A549 (cell line): ENCODE measurements at regions not wholly inside any gene's neighbourhood (a gene's known extent, or its start where the extent isn't known, plus 50 kb on each side); places are given as distances from the start of the nearest gene placed in this dataset.

Experiments
- ATAC-seq, 2 experiments: fragments of 200-7000 bp in 1 of 2; fragments of >200 bp in 1 of 2; cut with Nextera tagmentation in 1 of 2; cut with Tn5 transposase in 1 of 2; 3 replicates each; pipeline versions ENCODE4 v1.8.0 to v1.9.1; 2018 to 2020; ENCODE audit warnings: mild to moderate bottlenecking in 1 of 2, moderate library complexity in 1 of 2
- CTCF ChIA-PET: fragments of 300-600 bp; sonication (Branson Sonifier 250); formaldehyde crosslinking; extraction: SDS; loops from one replicate; lab custom pipeline; 2021; ENCODE audit warnings: antibody characterized with exemption, inconsistent platforms; lab: Yijun Ruan, JAX
- POLR2A ChIA-PET: fragments of 350-600 bp; formaldehyde crosslinking; extraction: SDS; loops from one replicate; lab custom pipeline; 2021; ENCODE audit warnings: antibody characterized with exemption, inconsistent platforms; lab: Yijun Ruan, JAX
- DNase-seq, 2 experiments: peaks; one replicate each; pipeline versions ENCODE4 v3.0.0 to v3.0.0-alpha.2; 2011 to 2016; ENCODE audit warnings: low read depth in 1 of 2, low spot score in 1 of 2
- FAIRE-seq: peaks from 2 replicates; lab custom pipeline; 2011; peaks lifted over from hg19 to GRCh38; lab: Jason Lieb, UNC
- H3K27ac ChIP-seq, 2 experiments: fragments of >200 bp; sonication (Bioruptor Twin); formaldehyde crosslinking; 3 replicates each; pipeline ENCODE4 v1.5.1; 2016 to 2017
- H3K4me1 ChIP-seq: fragments of >200 bp; sonication (Bioruptor Twin); formaldehyde crosslinking; 3 replicates; pipeline ENCODE4 v1.6.1; 2016
- H3K4me2 ChIP-seq: fragments of >200 bp; sonication (Bioruptor Twin); formaldehyde crosslinking; 3 replicates; pipeline ENCODE4 v1.6.1; 2016
- H3K4me3 ChIP-seq: fragments of >200 bp; sonication (Bioruptor Twin); formaldehyde crosslinking; 3 replicates; pipeline ENCODE4 v1.5.1; 2016
- H3K9me3 ChIP-seq: fragments of >200 bp; sonication (Bioruptor Twin); formaldehyde crosslinking; 3 replicates; pipeline ENCODE4 v1.6.1; 2016
- CBX2 ChIP-seq: fragments of 200-600 bp; sonication (generic); IDR thresholded peaks from 2 replicates; pipeline ENCODE4 v1.6.1; 2016; ENCODE audit warnings: low read depth, mild to moderate bottlenecking, borderline replicate concordance
- CEBPB ChIP-seq, 2 experiments: fragments of >200 bp in 1 of 2; sonication (Bioruptor Twin) in 1 of 2; formaldehyde crosslinking in 1 of 2; IDR thresholded peaks; 2 replicates each; pipeline ENCODE4 v1.6.1; 2012 to 2016
- CHD2 ChIP-seq: fragments of 150-350 bp; IDR thresholded peaks from 2 replicates; pipeline ENCODE4 v1.6.1; 2014; ENCODE audit warnings: low read length; ENCODE audit not compliant: partially characterized antibody
- EHMT2 ChIP-seq: fragments of 200-600 bp; sonication (generic); IDR thresholded peaks from 2 replicates; pipeline ENCODE4 v1.6.1; 2016; ENCODE audit warnings: antibody characterized with exemption, low read depth, mild to moderate bottlenecking, moderate library complexity
- ESRRA ChIP-seq: fragments of 150-350 bp; IDR thresholded peaks from 2 replicates; pipeline ENCODE4 v1.6.1; 2014; ENCODE audit warnings: mild to moderate bottlenecking, low read length, borderline replicate concordance
- HDAC2 ChIP-seq: fragments of 200-600 bp; sonication (generic); IDR thresholded peaks from 2 replicates; pipeline ENCODE4 v1.6.1; 2016
- HEYL ChIP-seq: fragments of 250-450 bp; sonication (Bioruptor Pico); IDR thresholded peaks from 2 replicates; pipeline ENCODE4 v1.8.0; 2021; ENCODE audit warnings: mild to moderate bottlenecking, moderate library complexity
- HOXA7 ChIP-seq: fragments of 250-450 bp; sonication (Bioruptor Pico); IDR thresholded peaks from 2 replicates; pipeline ENCODE4 v1.5.0; 2020; ENCODE audit warnings: mild to moderate bottlenecking, moderate library complexity
- HOXB13 ChIP-seq: fragments of 250-450 bp; sonication (Bioruptor Pico); IDR thresholded peaks from 2 replicates; pipeline ENCODE4 v1.5.0; 2020; ENCODE audit warnings: low read depth, mild to moderate bottlenecking, moderate library complexity
- JUN ChIP-seq, 2 experiments: fragments of >200 bp; sonication (Bioruptor Twin); formaldehyde crosslinking; IDR thresholded peaks; 2 replicates in 1 of 2; 3 replicates in 1 of 2; pipeline ENCODE4 v1.6.1; 2016 to 2017
- KDM1A ChIP-seq: fragments of 200-600 bp; sonication (generic); IDR thresholded peaks from 2 replicates; pipeline ENCODE4 v1.6.1; 2016; ENCODE audit warnings: low read depth, mild to moderate bottlenecking
- KDM5A ChIP-seq: fragments of 200-600 bp; sonication (generic); IDR thresholded peaks from 2 replicates; pipeline ENCODE4 v1.6.1; 2016; ENCODE audit warnings: antibody characterized with exemption, mild to moderate bottlenecking
- MAFK ChIP-seq: fragments of 450-650 bp; IDR thresholded peaks from 2 replicates; pipeline ENCODE4 v1.6.1; 2014; ENCODE audit not compliant: partially characterized antibody
- NFE2L2 ChIP-seq: fragments of 150-350 bp; conservative IDR thresholded peaks from 2 replicates; pipeline ENCODE4 v1.6.1; 2014; ENCODE audit warnings: low read length
- NPAS2 ChIP-seq: fragments of 250-450 bp; sonication (Bioruptor Pico); IDR thresholded peaks from 2 replicates; pipeline ENCODE4 v1.8.0; 2022; ENCODE audit warnings: mild to moderate bottlenecking, moderate library complexity, borderline replicate concordance
- NR3C1 ChIP-seq: fragments of >200 bp; sonication (Bioruptor Twin); formaldehyde crosslinking; IDR thresholded peaks from 3 replicates; pipeline ENCODE4 v1.6.1; 2017
- PHF8 ChIP-seq: fragments of 200-600 bp; sonication (generic); IDR thresholded peaks from 2 replicates; pipeline ENCODE4 v1.6.1; 2016; ENCODE audit warnings: low read depth, mild to moderate bottlenecking, antibody characterized with exemption, moderate library complexity, borderline replicate concordance
- POLR2A ChIP-seq: IDR thresholded peaks from 2 replicates; pipeline ENCODE4 v1.6.1; 2012; ENCODE audit warnings: mild to moderate bottlenecking, low read length
- POLR2AphosphoS2 ChIP-seq: conservative IDR thresholded peaks from 2 replicates; pipeline ENCODE4 v1.6.1; 2012; ENCODE audit warnings: low read length, improper control_type of control experiment, inconsistent platforms
- RFX5 ChIP-seq: fragments of 450-650 bp; IDR thresholded peaks from 2 replicates; pipeline ENCODE4 v1.7.1; 2014; ENCODE audit warnings: antibody characterized with exemption, mild to moderate bottlenecking, moderate library complexity
- TFCP2L1 ChIP-seq: fragments of 250-450 bp; sonication (Bioruptor Pico); IDR thresholded peaks from 2 replicates; pipeline ENCODE4 v1.5.0; 2021; ENCODE audit warnings: mild to moderate bottlenecking
- TP53 ChIP-seq: fragments of 250-450 bp; sonication (Bioruptor Pico); IDR thresholded peaks from 2 replicates; pipeline ENCODE4 v1.5.0; 2021; ENCODE audit warnings: mild to moderate bottlenecking, moderate library complexity
- ZC3H11A ChIP-seq: fragments of 450-650 bp; IDR thresholded peaks from 2 replicates; pipeline ENCODE4 v1.6.1; 2014; ENCODE audit warnings: antibody characterized with exemption, mild to moderate bottlenecking
- ZSCAN20 ChIP-seq: fragments of 250-450 bp; sonication (Bioruptor Pico); IDR thresholded peaks from 2 replicates; pipeline ENCODE4 v1.8.0; 2022; ENCODE audit warnings: mild to moderate bottlenecking, moderate library complexity
- WGBS: methylation state at CpG from one replicate; pipeline ENCODE4 v1.1.6; 2017; ENCODE audit errors: missing lambda C conversion rate; 5-methylcytosine and 5-hydroxymethylcytosine counted together
- TF ChIP-seq, protein P1 (sequence below): fragments of 250-450 bp; sonication (Bioruptor Pico); IDR thresholded peaks from 2 replicates; pipeline ENCODE4 v1.5.0; 2020; ENCODE audit warnings: low read depth, mild to moderate bottlenecking, moderate library complexity
- TF ChIP-seq, protein P2 (sequence below): fragments of 250-450 bp; sonication (Bioruptor Pico); IDR thresholded peaks from 2 replicates; pipeline ENCODE4 v1.5.0; 2021; ENCODE audit warnings: mild to moderate bottlenecking, moderate library complexity, borderline replicate concordance
- TF ChIP-seq, protein P3 (sequence below): fragments of >200 bp; sonication (Bioruptor Twin); formaldehyde crosslinking; IDR thresholded peaks from 3 replicates; pipeline ENCODE4 v1.5.1; 2016

DNA sequence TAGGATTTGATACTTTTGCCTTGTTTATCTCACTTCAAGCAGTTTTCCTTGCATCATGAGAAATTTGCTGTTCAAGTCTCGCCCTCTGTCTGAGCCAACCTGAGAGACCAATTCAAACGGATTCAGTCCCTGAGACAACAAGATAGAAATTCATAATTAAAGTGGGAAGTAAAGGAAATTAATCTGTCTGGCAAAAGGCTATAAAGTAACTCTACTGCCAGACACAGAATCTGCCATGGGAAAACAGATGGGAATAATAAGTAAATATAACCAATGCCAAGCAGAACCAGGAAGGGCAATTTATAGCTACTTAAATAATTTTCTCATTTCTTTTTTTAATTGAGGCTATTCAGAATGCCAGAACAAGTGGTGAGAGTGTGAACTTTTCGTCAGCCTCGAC, 239.6 kb downstream of the TFAP2C start:
- TF ChIP-seq POLR2A (no peak), ESRRA (no peak), NFE2L2 (no peak), KDM5A (no peak), PHF8 (no peak), CBX2 (no peak), HEYL (CRISPR knock-in tag) (no peak), CEBPB (IDR thresholded peaks at IDR 0.05) (no peak)
- TF ChIP-seq, protein P1, sequence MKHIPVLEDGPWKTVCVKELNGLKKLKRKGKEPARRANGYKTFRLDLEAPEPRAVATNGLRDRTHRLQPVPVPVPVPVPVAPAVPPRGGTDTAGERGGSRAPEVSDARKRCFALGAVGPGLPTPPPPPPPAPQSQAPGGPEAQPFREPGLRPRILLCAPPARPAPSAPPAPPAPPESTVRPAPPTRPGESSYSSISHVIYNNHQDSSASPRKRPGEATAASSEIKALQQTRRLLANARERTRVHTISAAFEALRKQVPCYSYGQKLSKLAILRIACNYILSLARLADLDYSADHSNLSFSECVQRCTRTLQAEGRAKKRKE (CRISPR knock-in tag), result no peak
- TF ChIP-seq, protein P2, sequence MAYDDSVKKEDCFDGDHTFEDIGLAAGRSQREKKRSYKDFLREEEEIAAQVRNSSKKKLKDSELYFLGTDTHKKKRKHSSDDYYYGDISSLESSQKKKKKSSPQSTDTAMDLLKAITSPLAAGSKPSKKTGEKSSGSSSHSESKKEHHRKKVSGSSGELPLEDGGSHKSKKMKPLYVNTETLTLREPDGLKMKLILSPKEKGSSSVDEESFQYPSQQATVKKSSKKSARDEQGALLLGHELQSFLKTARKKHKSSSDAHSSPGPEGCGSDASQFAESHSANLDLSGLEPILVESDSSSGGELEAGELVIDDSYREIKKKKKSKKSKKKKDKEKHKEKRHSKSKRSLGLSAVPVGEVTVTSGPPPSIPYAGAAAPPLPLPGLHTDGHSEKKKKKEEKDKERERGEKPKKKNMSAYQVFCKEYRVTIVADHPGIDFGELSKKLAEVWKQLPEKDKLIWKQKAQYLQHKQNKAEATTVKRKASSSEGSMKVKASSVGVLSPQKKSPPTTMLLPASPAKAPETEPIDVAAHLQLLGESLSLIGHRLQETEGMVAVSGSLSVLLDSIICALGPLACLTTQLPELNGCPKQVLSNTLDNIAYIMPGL (CRISPR knock-in tag), result no peak
- 72% methylated on average over 4 of the region's 4 CpGs for WGBS
- FAIRE-seq (no peak), ATAC-seq (no peak), DNase-seq (no peak)
- H3K4me1 ChIP-seq, result no peaks in the 10 kb centered on the region
- ChIA-PET CTCF (interaction anchor here (1.3 kb wide), 1 partner anchor 239 kb away, joined by 3 read pairs; the partner anchor contains the start of gene TFAP2C), POLR2A (no interaction called here)
- H3K9me3 ChIP-seq, result peaks cover 3% of the 10 kb centered on the region; the same call in 1 of the 3 replicates
- no peak overlapping the region for H3K4me3 ChIP-seq
- no peak overlapping the region for H3K4me2 ChIP-seq
- no peak overlapping the region for H3K27ac ChIP-seq

DNA sequence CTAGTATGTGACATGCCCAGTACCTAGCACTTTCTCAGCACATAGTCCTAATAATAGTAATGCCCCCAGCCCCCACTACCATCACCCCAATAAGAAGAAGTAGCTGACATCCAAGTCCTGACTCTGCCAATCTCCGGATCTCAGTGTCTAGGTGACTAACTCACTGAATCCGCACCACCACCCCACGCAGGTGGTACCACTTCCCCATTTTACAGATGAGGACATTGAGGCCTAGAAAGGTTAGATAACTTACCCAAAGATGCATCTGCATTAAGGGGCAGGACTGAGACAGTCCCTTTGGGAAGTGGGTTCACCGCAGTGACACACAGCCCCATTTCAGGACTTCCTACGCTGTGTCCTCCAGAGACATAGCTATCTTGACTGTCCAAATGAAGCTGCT, 241.2 kb downstream of the TFAP2C start:
- DNase-seq, result no peak
- Histone ChIP-seq H3K27ac (no peak overlapping the region), H3K4me3 (no peak overlapping the region), H3K4me2 (no peak overlapping the region), H3K9me3 (peaks cover 3% of the 10 kb centered on the region; the same call in 1 of the 3 replicates), H3K4me1 (peaks cover 9% of the 10 kb centered on the region; the same call in 2 of the 3 replicates)
- ATAC-seq, result no peak
- FAIRE-seq, result no peak
- POLR2A ChIA-PET, result no interaction called here
- CTCF ChIA-PET, result interaction anchor here (1.2 kb wide), 1 partner anchor 240 kb away, joined by 9 read pairs; no protein-coding TSS in a partner anchor
- 96% methylated on average over 5 of the region's 5 CpGs for WGBS
- TF ChIP-seq MAFK, result no peak
- TF ChIP-seq TP53, result no peak

DNA sequence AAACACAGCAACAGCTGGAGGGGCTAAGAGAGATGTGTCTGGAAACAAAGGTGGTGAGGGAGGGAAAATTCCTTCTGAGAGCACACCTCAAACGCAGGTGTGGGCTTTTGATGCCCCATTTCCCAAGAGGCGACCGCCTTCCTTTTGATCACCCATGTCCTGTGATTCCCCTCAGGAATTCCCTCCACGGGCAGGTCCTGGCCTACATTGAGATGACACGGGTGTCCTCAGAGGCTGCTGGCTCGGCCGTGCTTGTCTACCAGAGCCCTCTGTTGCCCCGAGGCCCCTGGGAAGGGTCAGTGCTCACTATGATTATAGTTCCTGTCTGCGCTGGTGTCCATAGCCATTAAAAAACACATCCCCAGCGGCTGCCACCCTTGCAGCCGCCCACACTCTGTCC, 242.6 kb downstream of the TFAP2C start:
- ATAC-seq, result no peak
- CTCF ChIA-PET, result no interaction called here
- FAIRE-seq, result no peak
- H3K4me3 ChIP-seq, result no peak overlapping the region
- H3K27ac ChIP-seq, result no peak overlapping the region
- TF ChIP-seq POLR2A (no peak), HOXB13 (CRISPR knock-in tag) (no peak), POLR2AphosphoS2 (no peak), KDM1A (no peak), CHD2 (no peak), HEYL (CRISPR knock-in tag) (no peak), NR3C1 (no peak), HDAC2 (no peak), ZSCAN20 (CRISPR knock-in tag) (no peak), RFX5 (no peak), JUN (IDR thresholded peaks at IDR 0.05) (no peak), MAFK (no peak), ZC3H11A (no peak), TFCP2L1 (CRISPR knock-in tag) (no peak), EHMT2 (no peak), HOXA7 (CRISPR knock-in tag) (no peak), PHF8 (no peak), NPAS2 (CRISPR knock-in tag) (no peak)
- TF ChIP-seq, protein P3, sequence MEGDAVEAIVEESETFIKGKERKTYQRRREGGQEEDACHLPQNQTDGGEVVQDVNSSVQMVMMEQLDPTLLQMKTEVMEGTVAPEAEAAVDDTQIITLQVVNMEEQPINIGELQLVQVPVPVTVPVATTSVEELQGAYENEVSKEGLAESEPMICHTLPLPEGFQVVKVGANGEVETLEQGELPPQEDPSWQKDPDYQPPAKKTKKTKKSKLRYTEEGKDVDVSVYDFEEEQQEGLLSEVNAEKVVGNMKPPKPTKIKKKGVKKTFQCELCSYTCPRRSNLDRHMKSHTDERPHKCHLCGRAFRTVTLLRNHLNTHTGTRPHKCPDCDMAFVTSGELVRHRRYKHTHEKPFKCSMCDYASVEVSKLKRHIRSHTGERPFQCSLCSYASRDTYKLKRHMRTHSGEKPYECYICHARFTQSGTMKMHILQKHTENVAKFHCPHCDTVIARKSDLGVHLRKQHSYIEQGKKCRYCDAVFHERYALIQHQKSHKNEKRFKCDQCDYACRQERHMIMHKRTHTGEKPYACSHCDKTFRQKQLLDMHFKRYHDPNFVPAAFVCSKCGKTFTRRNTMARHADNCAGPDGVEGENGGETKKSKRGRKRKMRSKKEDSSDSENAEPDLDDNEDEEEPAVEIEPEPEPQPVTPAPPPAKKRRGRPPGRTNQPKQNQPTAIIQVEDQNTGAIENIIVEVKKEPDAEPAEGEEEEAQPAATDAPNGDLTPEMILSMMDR, result no peak
- TF ChIP-seq, all 56 proteins: peak for 0
- POLR2A ChIA-PET, result no interaction called here
- peaks cover 3% of the 10 kb centered on the region; the same call in 1 of the 3 replicates for H3K9me3 ChIP-seq
- no peak for DNase-seq
- 82% methylated on average over 11 of the region's 11 CpGs for WGBS
- H3K4me2 ChIP-seq, result no peak overlapping the region
- peaks cover 14% of the 10 kb centered on the region; the same call in 2 of the 3 replicates for H3K4me1 ChIP-seq
